HCT116 (cell line): ENCODE measurements at regions not wholly inside any gene's neighbourhood (a gene's known extent, or its start where the extent isn't known, plus 50 kb on each side); places are given as distances from the start of the nearest gene placed in this dataset.

Experiments used
- ATAC-seq: fragments of 200-7000 bp; cut with Tn5 transposase; 2 replicates; pipeline ENCODE4 v1.9.1; 2020; ENCODE audit warnings: mild to moderate bottlenecking, moderate library complexity
- BruUV-seq: library from RNA; stranded (reverse); fragments of 400-500 nt; replicated peaks from 2 replicates; lab custom pipeline; 2021; lab: Mats Ljungman, UMichigan
- CTCF ChIA-PET: fragments of 300-600 bp; sonication (Branson Sonifier 250); formaldehyde crosslinking; loops from one replicate; lab custom pipeline; 2021; ENCODE audit warnings: antibody characterized with exemption; lab: Charles Lee
- POLR2A ChIA-PET: fragments of 300-600, 350-600 bp; sonication (Branson Sonifier 250); formaldehyde crosslinking; loops from one replicate; lab custom pipeline; 2021; ENCODE audit warnings: antibody characterized with exemption; lab: Charles Lee
- RAD21 ChIA-PET, 2 experiments: fragments of 300-600 bp; sonication (Branson Sonifier 250); formaldehyde crosslinking; loops; one replicate each; lab custom pipeline; 2023; ENCODE audit warnings: low total read pairs in 2 of 2; ENCODE audit not compliant: uncharacterized antibody in 2 of 2, unreplicated experiment in 2 of 2, low non-redundant PET in 1 of 2; lab: Charles Lee
- DNase-seq: peaks from one replicate; pipeline ENCODE4 v3.0.0-alpha.2; 2010; ENCODE audit warnings: low read depth, low spot score
- H2AFZ ChIP-seq: fragments of 200-600 bp; shearing (Covaris generic), sonication (generic); 2 replicates; pipeline ENCODE4 v1.6.1; 2017; ENCODE audit warnings: low read depth, mixed run types, mixed read lengths, antibody characterized with exemption, low read length; ENCODE audit not compliant: poor library complexity, severe bottlenecking
- H3K27ac ChIP-seq: 2 replicates; pipeline ENCODE4 v1.5.1; 2012; ENCODE audit warnings: low read depth, low read length
- H3K27me3 ChIP-seq: fragments of 200-600 bp; sonication (generic); 2 replicates; pipeline ENCODE4 v1.6.1; 2016; ENCODE audit warnings: mixed run types, low read length, mixed read lengths; ENCODE audit not compliant: insufficient read depth
- H3K36me3 ChIP-seq, 2 experiments: fragments of 200-500 bp in 1 of 2; fragments of 200-600 bp in 1 of 2; sonication (Bioruptor generic) in 1 of 2; sonication (generic) in 1 of 2; 2 replicates each; pipeline versions ENCODE4 v1.5.1 to v1.6.1; 2014 to 2016; ENCODE audit warnings: low read length in 2 of 2, inconsistent platforms in 1 of 2, mixed read lengths in 1 of 2, mixed run types in 1 of 2; ENCODE audit not compliant: insufficient read depth in 2 of 2, control insufficient read depth in 1 of 2
- H3K4me1 ChIP-seq, 2 experiments: fragments of 200-600 bp in 1 of 2; sonication (generic) in 1 of 2; 2 replicates each; pipeline versions ENCODE4 v1.5.1 to v1.6.1; 2012 to 2017; ENCODE audit warnings: low read length in 2 of 2, inconsistent platforms in 1 of 2, mild to moderate bottlenecking in 1 of 2, mixed read lengths in 1 of 2, mixed run types in 1 of 2, moderate library complexity in 1 of 2; ENCODE audit not compliant: insufficient read depth in 2 of 2, control insufficient read depth in 1 of 2
- H3K4me2 ChIP-seq: fragments of 200-600 bp; sonication (generic); 2 replicates; pipeline ENCODE4 v1.6.1; 2017; ENCODE audit warnings: mixed run types, low read length, mixed read lengths
- H3K4me3 ChIP-seq, 2 experiments: fragments of 200-600 bp in 1 of 2; sonication (generic) in 1 of 2; replicated peaks in 1 of 2; 2 replicates each; pipeline ENCODE4 v1.5.1; 2011 to 2016; ENCODE audit warnings: low read length in 2 of 2, control low read depth in 1 of 2, low read depth in 1 of 2, mild to moderate bottlenecking in 1 of 2, mixed read lengths in 1 of 2, mixed run types in 1 of 2
- H3K79me2 ChIP-seq: fragments of 200-600 bp; sonication (generic); 2 replicates; pipeline ENCODE4 v1.6.1; 2017; ENCODE audit warnings: mild to moderate bottlenecking, mixed run types, low read length, moderate library complexity, mixed read lengths; ENCODE audit not compliant: insufficient read depth
- H3K9ac ChIP-seq: fragments of 200-600 bp; sonication (generic); 2 replicates; pipeline ENCODE4 v1.6.1; 2016; ENCODE audit warnings: low read length, mixed read lengths
- H3K9me2 ChIP-seq: fragments of 200-600 bp; sonication (generic), shearing (Covaris generic); 2 replicates; pipeline ENCODE4 v1.6.1; 2017; ENCODE audit warnings: mixed run types, mild to moderate bottlenecking, moderate library complexity; ENCODE audit not compliant: insufficient read depth
- H3K9me3 ChIP-seq, 2 experiments: fragments of 200-500 bp in 1 of 2; fragments of 200-600 bp in 1 of 2; sonication (Bioruptor generic) in 1 of 2; sonication (generic) in 1 of 2; 2 replicates each; pipeline ENCODE4 v1.6.1; 2014 to 2017; ENCODE audit warnings: low read length in 2 of 2, mixed read lengths in 2 of 2, inconsistent platforms in 1 of 2, low read depth in 1 of 2, mild to moderate bottlenecking in 1 of 2, mixed run types in 1 of 2, moderate library complexity in 1 of 2; ENCODE audit not compliant: control insufficient read depth in 1 of 2, insufficient read depth in 1 of 2
- H4K20me1 ChIP-seq: fragments of 200-600 bp; sonication (generic), shearing (Covaris generic); 2 replicates; pipeline ENCODE4 v1.6.1; 2017; ENCODE audit warnings: mixed run types, mild to moderate bottlenecking, moderate library complexity; ENCODE audit not compliant: insufficient read depth
- CBX3 ChIP-seq: IDR thresholded peaks from 2 replicates; pipeline ENCODE4 v1.6.1; 2012; ENCODE audit warnings: low read depth
- CTCF ChIP-seq, 3 experiments: fragments of 200-600 bp in 1 of 3; sonication (generic) in 1 of 3; IDR thresholded peaks in 2 of 3; conservative IDR thresholded peaks in 1 of 3; 2 replicates each; pipeline ENCODE4 v1.5.1; 2012 to 2017; ENCODE audit warnings: low read depth in 2 of 3, low read length in 2 of 3, antibody characterized with exemption in 1 of 3, borderline replicate concordance in 1 of 3, control low read depth in 1 of 3, mild to moderate bottlenecking in 1 of 3, mixed read lengths in 1 of 3, mixed run types in 1 of 3, moderate library complexity in 1 of 3; ENCODE audit not compliant: insufficient read depth in 1 of 3
- EGR1 ChIP-seq: IDR thresholded peaks from 2 replicates; pipeline ENCODE4 v1.6.1; 2012; ENCODE audit warnings: low read depth
- EZH2 ChIP-seq: fragments of 200-600 bp; sonication (generic); IDR thresholded peaks from 2 replicates; pipeline ENCODE4 v1.6.1; 2017; ENCODE audit warnings: antibody characterized with exemption, mixed run types
- EZH2phosphoT487 ChIP-seq: fragments of 200-600 bp; IDR thresholded peaks from 2 replicates; pipeline ENCODE4 v1.6.1; 2018; ENCODE audit warnings: antibody characterized with exemption, borderline replicate concordance
- JUND ChIP-seq: IDR thresholded peaks from 2 replicates; pipeline ENCODE4 v1.6.1; 2012
- MAX ChIP-seq: IDR thresholded peaks from 2 replicates; pipeline ENCODE4 v1.6.1; 2012
- POLR2AphosphoS5 ChIP-seq: IDR thresholded peaks from 2 replicates; pipeline ENCODE4 v1.6.1; 2011; ENCODE audit warnings: mild to moderate bottlenecking, low read depth, low read length, moderate library complexity
- RAD21 ChIP-seq: IDR thresholded peaks from 2 replicates; pipeline ENCODE4 v1.6.1; 2012; ENCODE audit warnings: low read depth, mild to moderate bottlenecking
- REST ChIP-seq: IDR thresholded peaks from 2 replicates; pipeline ENCODE4 v1.6.1; 2012; ENCODE audit warnings: low read depth
- TCF7L2 ChIP-seq: IDR thresholded peaks from 2 replicates; pipeline ENCODE4 v1.7.0; 2011; ENCODE audit warnings: borderline replicate concordance, inconsistent platforms; ENCODE audit not compliant: insufficient read depth, insufficient read length; ENCODE audit errors: extremely low read depth
- ZFX ChIP-seq: fragments of 450-650 bp; IDR thresholded peaks from 2 replicates; pipeline ENCODE4 v1.6.1; 2017
- ZNF274 ChIP-seq: fragments of 200-500 bp; sonication (Bioruptor generic); IDR thresholded peaks from 2 replicates; pipeline ENCODE4 v1.6.1; 2014; ENCODE audit warnings: mild to moderate bottlenecking, low read depth, low read length, inconsistent platforms
- intact Hi-C: fragments of 100-400 bp; cut with micrococcal nuclease; formaldehyde crosslinking; loops from 2 replicates; pipeline ENCODE4 v1.10.0; 2022

GRCh38 chr13:94928127-94928775 is 215.9 kb upstream of the SOX21 start:
- Histone ChIP-seq H3K9me3 (no peaks in the 10 kb centered on the region), H3K79me2 (no peaks in the 10 kb centered on the region), H2AFZ (no peak overlapping the region), H3K4me3 (no peak overlapping the region), H4K20me1 (no peaks in the 10 kb centered on the region), H3K36me3 (no peaks in the 10 kb centered on the region), H3K27ac (no peak overlapping the region), H3K27me3 (peaks cover 25% of the 10 kb centered on the region), H3K9ac (no peak overlapping the region), H3K4me2 (no peak overlapping the region), H3K4me1 (no peaks in the 10 kb centered on the region), H3K9me2 (0 out of 2 replicates have a peak, but pooled peaks cover 2% of the 10 kb centered on the region)
- no TSS peak for BruUV-seq
- TF ChIP-seq ZFX (no peak), POLR2AphosphoS5 (no peak), EZH2 (no peak), CBX3 (no peak), RAD21 (no peak), EGR1 (no peak), CTCF (IDR thresholded peaks at IDR 0.05 in 2 of 3, conservative IDR thresholded peaks at IDR 0.05 in 1 of 3; ENCODE audit: borderline replicate concordance in 1 of 3, insufficient read depth in 1 of 3, low read depth in 2 of 3, low read length in 2 of 3) (no peak), MAX (no peak), JUND (no peak), EZH2phosphoT487 (no peak), ZNF274 (no peak), TCF7L2 (no peak), REST (no peak)
- intact Hi-C loops: no loop called here
- DNase-seq: no peak
- ATAC-seq: no peak
- ChIA-PET POLR2A (no interaction called here), CTCF (no interaction called here), RAD21 (no interaction called here)
